MM.1S (cell line): ENCODE measurements at regions not wholly inside any gene's neighbourhood (a gene's known extent, or its start where the extent isn't known, plus 50 kb on each side); places are given as distances from the start of the nearest gene placed in this dataset.

Experiments
- DNase-seq: peaks from one replicate; pipeline ENCODE4 v3.0.0-alpha.2; 2015
- H2AFZ ChIP-seq: fragments of 300-600 bp; sonication (generic); 2 replicates; pipeline ENCODE4 v1.6.0; 2016; ENCODE audit warnings: antibody characterized with exemption, low read length
- H3F3A ChIP-seq: fragments of 300-600 bp; sonication (generic); 2 replicates; pipeline ENCODE4 v1.6.1; 2016; ENCODE audit warnings: mild to moderate bottlenecking, antibody characterized with exemption, low read length, moderate library complexity, mixed read lengths; ENCODE audit not compliant: insufficient read depth
- H3K27ac ChIP-seq: fragments of 300-600 bp; sonication (generic); 2 replicates; pipeline ENCODE4 v1.5.1; 2016; ENCODE audit warnings: mild to moderate bottlenecking, low read length
- H3K27me3 ChIP-seq: fragments of 300-600 bp; sonication (generic); replicated peaks from 2 replicates; pipeline ENCODE4 v1.6.0; 2016; ENCODE audit warnings: low read length; ENCODE audit not compliant: insufficient read depth
- H3K36me3 ChIP-seq: fragments of 300-600 bp; sonication (generic); replicated peaks from 2 replicates; pipeline ENCODE4 v1.6.1; 2016; ENCODE audit warnings: mild to moderate bottlenecking, low read length, mixed read lengths; ENCODE audit not compliant: insufficient read depth
- H3K4me1 ChIP-seq: fragments of 300-600 bp; sonication (generic); 2 replicates; pipeline ENCODE4 v1.6.1; 2016; ENCODE audit warnings: low read length, mixed read lengths
- H3K4me2 ChIP-seq: fragments of 300-600 bp; sonication (generic); 2 replicates; pipeline ENCODE4 v1.6.0; 2016; ENCODE audit warnings: low read depth, low read length
- H3K4me3 ChIP-seq: fragments of 300-600 bp; sonication (generic); 2 replicates; pipeline ENCODE4 v1.5.1; 2016; ENCODE audit warnings: low read length, mixed read lengths
- H3K79me2 ChIP-seq: fragments of 300-600 bp; sonication (generic); 2 replicates; pipeline ENCODE4 v1.6.1; 2016; ENCODE audit warnings: mixed run types, low read length, mixed read lengths
- H3K9ac ChIP-seq: fragments of 300-600 bp; sonication (generic); 2 replicates; pipeline ENCODE4 v1.6.1; 2016; ENCODE audit warnings: low read length, mixed read lengths
- H3K9me2 ChIP-seq: fragments of 300-600 bp; sonication (generic); replicated peaks from 2 replicates; pipeline ENCODE4 v1.6.1; 2016; ENCODE audit warnings: mild to moderate bottlenecking, low read length, mixed read lengths; ENCODE audit not compliant: insufficient read depth
- H3K9me3 ChIP-seq: fragments of 300-600 bp; sonication (generic); replicated peaks from 2 replicates; pipeline ENCODE4 v1.6.1; 2016; ENCODE audit warnings: mild to moderate bottlenecking, low read length, mixed read lengths; ENCODE audit not compliant: insufficient read depth
- H4K20me1 ChIP-seq: fragments of 300-600 bp; sonication (generic); 2 replicates; pipeline ENCODE4 v1.6.1; 2016; ENCODE audit warnings: mild to moderate bottlenecking, low read length, moderate library complexity, mixed read lengths; ENCODE audit not compliant: insufficient read depth
- EZH2 ChIP-seq: fragments of 300-600 bp; sonication (generic); optimal IDR thresholded peaks from 2 replicates; pipeline ENCODE3; 2017; ENCODE audit warnings: low read depth, mild to moderate bottlenecking, antibody characterized with exemption, low read length, mixed read lengths
- EZH2phosphoT487 ChIP-seq: fragments of 300-600 bp; sonication (generic); IDR thresholded peaks from 2 replicates; pipeline ENCODE4 v1.6.1; 2018; ENCODE audit warnings: antibody characterized with exemption, low read length
- TF ChIP-seq, protein P1 (sequence below): fragments of 300-600 bp; sonication (generic); IDR thresholded peaks from 2 replicates; pipeline ENCODE4 v1.5.1; 2016; ENCODE audit warnings: antibody characterized with exemption, low read length, mixed read lengths

- H3K9me3 ChIP-seq: no peaks in the 10 kb centered on the region
- no peaks in the 10 kb centered on the region for H3F3A ChIP-seq
- peaks cover 15% of the 10 kb centered on the region for H3K4me1 ChIP-seq
- H2AFZ ChIP-seq: no peak overlapping the region
- H3K27me3 ChIP-seq: peaks cover 3% of the 10 kb centered on the region; the same call in 1 of the 2 replicates
- no peak overlapping the region for H3K4me3 ChIP-seq
- no peaks in the 10 kb centered on the region for H3K36me3 ChIP-seq
- no peaks in the 10 kb centered on the region for H3K9me2 ChIP-seq
- no peaks in the 10 kb centered on the region for H4K20me1 ChIP-seq
- TF ChIP-seq EZH2 (no peak), EZH2phosphoT487 (no peak)
- TF ChIP-seq, protein P1, sequence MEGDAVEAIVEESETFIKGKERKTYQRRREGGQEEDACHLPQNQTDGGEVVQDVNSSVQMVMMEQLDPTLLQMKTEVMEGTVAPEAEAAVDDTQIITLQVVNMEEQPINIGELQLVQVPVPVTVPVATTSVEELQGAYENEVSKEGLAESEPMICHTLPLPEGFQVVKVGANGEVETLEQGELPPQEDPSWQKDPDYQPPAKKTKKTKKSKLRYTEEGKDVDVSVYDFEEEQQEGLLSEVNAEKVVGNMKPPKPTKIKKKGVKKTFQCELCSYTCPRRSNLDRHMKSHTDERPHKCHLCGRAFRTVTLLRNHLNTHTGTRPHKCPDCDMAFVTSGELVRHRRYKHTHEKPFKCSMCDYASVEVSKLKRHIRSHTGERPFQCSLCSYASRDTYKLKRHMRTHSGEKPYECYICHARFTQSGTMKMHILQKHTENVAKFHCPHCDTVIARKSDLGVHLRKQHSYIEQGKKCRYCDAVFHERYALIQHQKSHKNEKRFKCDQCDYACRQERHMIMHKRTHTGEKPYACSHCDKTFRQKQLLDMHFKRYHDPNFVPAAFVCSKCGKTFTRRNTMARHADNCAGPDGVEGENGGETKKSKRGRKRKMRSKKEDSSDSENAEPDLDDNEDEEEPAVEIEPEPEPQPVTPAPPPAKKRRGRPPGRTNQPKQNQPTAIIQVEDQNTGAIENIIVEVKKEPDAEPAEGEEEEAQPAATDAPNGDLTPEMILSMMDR: no peak
- H3K9ac ChIP-seq: no peak overlapping the region
- H3K4me2 ChIP-seq: no peak overlapping the region
- no peak for DNase-seq
- no peaks in the 10 kb centered on the region for H3K79me2 ChIP-seq
- H3K27ac ChIP-seq: no peak overlapping the region
These were observed 49.9 kb upstream of the TMPRSS2 start for GRCh38 chr21:41557884-41558283.
